Lower lobe of right lung (tissue), 2 donors: ENCODE measurements at regions not wholly inside any gene's neighbourhood (a gene's known extent, or its start where the extent isn't known, plus 50 kb on each side); places are given as distances from the start of the nearest gene placed in this dataset.

Source experiments
- ATAC-seq, 2 donors: fragments of 200-7000 bp; cut with Tn5 transposase; one replicate each; pipeline ENCODE4 v1.9.1; 2020 to 2022; ENCODE audit warnings: mild to moderate bottlenecking in 2 of 2, moderate library complexity in 2 of 2
- DNase-seq: peaks from one replicate; pipeline ENCODE4 v3.0.0-alpha.2; 2020
- H3K27ac ChIP-seq: fragments of 200-600 bp; one replicate; pipeline ENCODE4 v1.8.0; 2022
- H3K27me3 ChIP-seq: fragments of 200-600 bp; one replicate; pipeline ENCODE4 v1.8.0; 2022; ENCODE audit warnings: low read depth
- H3K36me3 ChIP-seq: fragments of 200-600 bp; one replicate; pipeline ENCODE4 v1.8.0; 2022; ENCODE audit warnings: mild to moderate bottlenecking
- H3K4me1 ChIP-seq: fragments of 200-600 bp; one replicate; pipeline ENCODE4 v1.8.0; 2022
- H3K4me3 ChIP-seq: fragments of 200-600 bp; one replicate; pipeline ENCODE4 v1.8.0; 2022; ENCODE audit warnings: mild to moderate bottlenecking
- H3K9me3 ChIP-seq: fragments of 200-600 bp; one replicate; pipeline ENCODE4 v1.8.0; 2022
- intact Hi-C: fragments of 100-400 bp; cut with DNase I; formaldehyde crosslinking; loops from one replicate; pipeline ENCODE4 v1.11.0; 2022
- TF ChIP-seq, protein P1 (sequence below): fragments of 200-600 bp; IDR thresholded peaks from one replicate; pipeline ENCODE4 v1.8.0; 2022; ENCODE audit warnings: antibody characterized with exemption, mild to moderate bottlenecking
- donor health status: DM: no; HTN: yes; CAD: no; lungs with severe emphysema.

DNA sequence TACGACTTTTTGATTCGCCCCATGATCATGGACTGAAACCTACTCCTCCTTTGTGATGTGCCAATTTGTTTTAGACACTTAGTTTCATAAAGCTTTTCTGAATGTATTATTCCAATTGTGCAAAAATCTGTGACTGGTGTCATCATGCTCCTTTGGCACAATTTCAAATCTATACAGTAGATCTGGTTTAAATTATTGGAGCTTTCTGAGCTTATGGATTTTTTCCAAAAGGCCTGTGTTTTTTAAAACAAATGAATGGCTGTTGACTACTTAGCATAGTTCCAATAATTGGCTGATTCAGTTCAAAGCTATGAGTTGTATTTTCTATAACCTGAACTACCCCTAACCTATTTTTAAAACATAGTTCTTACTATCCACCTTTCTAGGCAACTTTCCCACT lies 282.7 kb downstream of the CNTN3 start:
- no peaks in the 10 kb centered on the region for H3K9me3 ChIP-seq
- intact Hi-C loops: no loop called here
- no peak overlapping the region for H3K27ac ChIP-seq
- DNase-seq (no peak), ATAC-seq (no peak)
- H3K27me3 ChIP-seq: no peaks in the 10 kb centered on the region
- no peaks in the 10 kb centered on the region for H3K36me3 ChIP-seq
- no peaks in the 10 kb centered on the region for H3K4me1 ChIP-seq
- no peak overlapping the region for H3K4me3 ChIP-seq
- TF ChIP-seq, protein P1, sequence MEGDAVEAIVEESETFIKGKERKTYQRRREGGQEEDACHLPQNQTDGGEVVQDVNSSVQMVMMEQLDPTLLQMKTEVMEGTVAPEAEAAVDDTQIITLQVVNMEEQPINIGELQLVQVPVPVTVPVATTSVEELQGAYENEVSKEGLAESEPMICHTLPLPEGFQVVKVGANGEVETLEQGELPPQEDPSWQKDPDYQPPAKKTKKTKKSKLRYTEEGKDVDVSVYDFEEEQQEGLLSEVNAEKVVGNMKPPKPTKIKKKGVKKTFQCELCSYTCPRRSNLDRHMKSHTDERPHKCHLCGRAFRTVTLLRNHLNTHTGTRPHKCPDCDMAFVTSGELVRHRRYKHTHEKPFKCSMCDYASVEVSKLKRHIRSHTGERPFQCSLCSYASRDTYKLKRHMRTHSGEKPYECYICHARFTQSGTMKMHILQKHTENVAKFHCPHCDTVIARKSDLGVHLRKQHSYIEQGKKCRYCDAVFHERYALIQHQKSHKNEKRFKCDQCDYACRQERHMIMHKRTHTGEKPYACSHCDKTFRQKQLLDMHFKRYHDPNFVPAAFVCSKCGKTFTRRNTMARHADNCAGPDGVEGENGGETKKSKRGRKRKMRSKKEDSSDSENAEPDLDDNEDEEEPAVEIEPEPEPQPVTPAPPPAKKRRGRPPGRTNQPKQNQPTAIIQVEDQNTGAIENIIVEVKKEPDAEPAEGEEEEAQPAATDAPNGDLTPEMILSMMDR: no peak

DNA sequence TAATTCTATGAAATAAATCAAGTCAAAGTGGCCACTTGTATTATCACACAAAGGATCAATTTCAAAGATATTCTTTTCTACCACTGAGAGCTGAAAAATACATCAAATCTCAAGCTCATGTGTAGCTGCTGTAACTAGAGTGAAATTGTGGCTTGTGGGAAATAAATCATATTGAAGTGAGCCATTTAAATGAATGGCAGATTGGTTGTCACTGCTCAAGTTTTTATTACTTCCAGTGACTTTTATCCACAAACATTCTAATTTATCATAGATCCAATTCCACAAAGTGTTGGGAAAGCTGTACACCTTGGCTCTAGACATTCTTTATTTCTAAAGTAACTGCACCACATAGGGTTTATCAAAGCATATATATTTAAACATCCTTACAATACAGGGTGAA lies 285.4 kb downstream of the CNTN3 start:
- Histone ChIP-seq H3K27me3 (no peaks in the 10 kb centered on the region), H3K9me3 (no peaks in the 10 kb centered on the region), H3K4me1 (no peaks in the 10 kb centered on the region), H3K4me3 (no peak overlapping the region), H3K27ac (no peak overlapping the region), H3K36me3 (no peaks in the 10 kb centered on the region)
- DNase-seq (no peak), ATAC-seq (no peak)
- TF ChIP-seq, protein P1: no peak
- intact Hi-C loops: no loop called here

DNA sequence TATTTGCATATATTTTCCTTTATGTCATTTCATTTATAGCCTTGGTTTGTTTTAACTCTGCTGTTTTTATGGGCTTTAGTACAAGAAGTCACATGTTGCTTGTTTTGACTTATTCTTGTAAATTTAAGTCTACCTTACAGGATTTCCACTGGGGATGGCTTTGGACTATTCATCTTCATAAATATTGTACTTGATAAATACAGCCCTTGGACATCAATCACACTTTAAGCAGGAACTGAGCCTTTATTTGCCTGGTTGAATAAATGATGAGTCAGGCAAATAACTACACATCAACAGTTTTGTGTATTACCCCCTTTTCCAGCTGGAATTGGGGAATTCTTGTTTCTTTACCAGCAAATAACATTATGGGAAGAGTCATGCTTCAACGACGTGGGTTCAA lies 286.0 kb downstream of the CNTN3 start:
- Histone ChIP-seq H3K36me3 (no peaks in the 10 kb centered on the region), H3K27ac (no peak overlapping the region), H3K4me1 (no peaks in the 10 kb centered on the region), H3K4me3 (no peak overlapping the region), H3K27me3 (no peaks in the 10 kb centered on the region), H3K9me3 (no peaks in the 10 kb centered on the region)
- TF ChIP-seq, protein P1: no peak
- intact Hi-C loops: no loop called here
- DNase-seq (no peak), ATAC-seq (no peak)

DNA sequence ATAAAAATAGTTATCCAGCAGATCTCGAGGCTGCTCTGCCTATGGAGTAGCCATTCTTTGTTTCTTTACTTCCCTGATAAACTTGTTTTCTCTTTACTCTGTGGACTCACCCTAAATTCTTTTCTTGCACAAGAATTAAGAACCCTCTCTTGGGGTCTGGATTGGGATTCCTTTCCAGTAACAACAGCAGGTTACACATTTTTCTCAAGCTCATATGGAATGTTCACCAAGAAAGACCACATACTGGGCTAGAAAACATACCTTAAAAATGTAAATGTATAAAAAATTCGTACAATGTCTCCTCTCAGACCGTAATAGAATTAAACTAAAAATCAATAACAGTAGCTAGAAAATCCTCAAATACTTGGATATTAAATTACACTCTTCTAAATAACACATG lies 299.2 kb downstream of the CNTN3 start:
- H3K4me3 ChIP-seq: no peak overlapping the region

DNA sequence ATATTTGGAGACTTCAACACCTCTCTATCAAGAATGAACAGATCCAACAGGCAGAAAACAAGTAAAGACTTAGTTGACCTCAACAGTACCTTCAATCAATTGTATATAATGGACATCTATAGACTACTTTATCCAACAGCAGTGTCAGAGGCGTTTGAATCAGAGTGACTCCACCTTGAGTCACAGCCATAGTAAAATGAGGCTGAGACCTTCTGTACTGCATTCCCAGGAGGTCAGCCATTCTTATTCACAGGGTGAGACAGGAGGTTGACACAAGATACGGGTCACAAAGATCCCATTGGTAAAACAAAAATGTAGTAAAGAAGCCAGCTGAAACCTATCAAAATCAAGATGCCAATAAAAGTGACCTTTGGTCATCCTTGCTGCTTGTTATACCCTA lies 299.8 kb downstream of the CNTN3 start:
- H3K4me3 ChIP-seq: no peak overlapping the region
- no peak for ATAC-seq
- no peak overlapping the region for H3K27ac ChIP-seq
- H3K4me1 ChIP-seq: no peaks in the 10 kb centered on the region
- TF ChIP-seq, protein P1: no peak
- DNase-seq: no peak
- peaks cover 12% of the 10 kb centered on the region for H3K9me3 ChIP-seq
- no peaks in the 10 kb centered on the region for H3K36me3 ChIP-seq
- intact Hi-C loops: no loop called here
- no peaks in the 10 kb centered on the region for H3K27me3 ChIP-seq

More for the DNA sequence above, 299.2 kb downstream of the CNTN3 start:
- DNase-seq (no peak), ATAC-seq (no peak)
- H3K4me1 ChIP-seq: no peaks in the 10 kb centered on the region
- no peaks in the 10 kb centered on the region for H3K36me3 ChIP-seq
- peaks cover 12% of the 10 kb centered on the region for H3K9me3 ChIP-seq
- no peaks in the 10 kb centered on the region for H3K27me3 ChIP-seq
- TF ChIP-seq, protein P1: no peak
- intact Hi-C loops: no loop called here
- H3K27ac ChIP-seq: no peak overlapping the region

DNA sequence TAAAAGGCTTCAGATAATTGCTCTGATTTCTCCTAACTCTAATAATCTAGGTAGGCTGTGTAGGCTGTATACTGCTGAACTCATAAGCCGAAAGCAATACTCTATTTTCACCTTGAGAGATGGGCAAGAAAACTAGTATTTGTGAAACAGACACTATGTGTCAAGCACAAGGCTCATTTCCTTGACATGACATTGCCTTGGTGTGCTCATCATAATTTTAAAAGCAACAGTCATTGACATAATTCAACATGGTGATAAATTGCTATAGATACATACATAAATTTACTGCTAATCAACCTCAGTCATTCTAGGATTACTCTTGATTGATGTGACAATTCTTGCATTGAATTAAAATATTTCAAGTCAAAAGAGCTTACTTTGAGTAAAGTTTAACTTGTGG lies 304.7 kb downstream of the CNTN3 start:
- no peak for ATAC-seq

More for the DNA sequence above, 304.7 kb downstream of the CNTN3 start:
- no peak overlapping the region for H3K27ac ChIP-seq
- no peak for DNase-seq
- no peaks in the 10 kb centered on the region for H3K4me1 ChIP-seq
- intact Hi-C loops: no loop called here
- no peaks in the 10 kb centered on the region for H3K27me3 ChIP-seq
- no peaks in the 10 kb centered on the region for H3K9me3 ChIP-seq
- TF ChIP-seq, protein P1: no peak
- H3K4me3 ChIP-seq: no peak overlapping the region
- H3K36me3 ChIP-seq: no peaks in the 10 kb centered on the region
